CD4-positive, CD25-positive, alpha-beta regulatory T cell (primary cell): ENCODE measurements at regions not wholly inside any gene's neighbourhood (a gene's known extent, or its start where the extent isn't known, plus 50 kb on each side); places are given as distances from the start of the nearest gene placed in this dataset.

Source experiments
- ATAC-seq, 2 donors: fragments of 150-1000 bp; cut with Tn5 transposase; one replicate each; pipeline ENCODE4 v1.10.0; 2021; ENCODE audit warnings: low read depth in 2 of 2, moderate number of reproducible peaks in 2 of 2, moderate library complexity in 1 of 2
- DNase-seq, 3 donors: peaks; one replicate each; pipeline versions ENCODE4 v3.0.0 to v3.0.0-alpha.2; 2012 to 2022; ENCODE audit warnings: mixed read lengths in 1 of 3
- H3K27ac ChIP-seq: one replicate; pipeline ENCODE4 v1.7.0; 2013; ENCODE audit warnings: mild to moderate bottlenecking, low read length; ENCODE audit not compliant: insufficient read depth, poor library complexity, severe bottlenecking
- H3K27me3 ChIP-seq: one replicate; pipeline ENCODE4 v1.7.0; 2013; ENCODE audit warnings: low read length; ENCODE audit not compliant: control insufficient read depth, insufficient read depth
- H3K36me3 ChIP-seq: one replicate; pipeline ENCODE4 v1.7.0; 2013; ENCODE audit warnings: mild to moderate bottlenecking, low read length, moderate library complexity; ENCODE audit not compliant: control insufficient read depth, insufficient read depth
- H3K4me1 ChIP-seq: 2 replicates; pipeline ENCODE4 v1.7.0; 2013; ENCODE audit warnings: mild to moderate bottlenecking, low read length; ENCODE audit not compliant: insufficient read depth, control insufficient read depth, poor library complexity, severe bottlenecking
- H3K4me3 ChIP-seq: one replicate; pipeline ENCODE4 v1.7.0; 2013; ENCODE audit warnings: low read depth, mild to moderate bottlenecking, low read length, moderate library complexity
- H3K9me3 ChIP-seq, 2 experiments: 1 replicate in 1 of 2; 2 replicates in 1 of 2; pipeline ENCODE4 v1.7.0; 2013; ENCODE audit warnings: low read length in 2 of 2, mild to moderate bottlenecking in 1 of 2, moderate library complexity in 1 of 2; ENCODE audit not compliant: control insufficient read depth in 2 of 2
- H3K27ac Mint-ChIP-seq, 3 donors: one replicate each; pipeline ENCODE4 v1.8.0; 2020 to 2022; ENCODE audit warnings: mild to moderate bottlenecking in 3 of 3, mixed read lengths in 3 of 3, moderate library complexity in 2 of 3
- H3K27me3 Mint-ChIP-seq: one replicate; pipeline ENCODE4 v1.8.0; 2022; ENCODE audit warnings: mild to moderate bottlenecking, mixed read lengths
- H3K36me3 Mint-ChIP-seq: one replicate; pipeline ENCODE4 v1.8.0; 2020; ENCODE audit warnings: mixed read lengths
- H3K4me1 Mint-ChIP-seq, 4 donors: one replicate each; pipeline ENCODE4 v1.8.0; 2020 to 2022; ENCODE audit warnings: mixed read lengths in 4 of 4, mild to moderate bottlenecking in 1 of 4
- H3K4me3 Mint-ChIP-seq, 4 donors: one replicate each; pipeline ENCODE4 v1.8.0; 2020 to 2022; ENCODE audit warnings: mild to moderate bottlenecking in 4 of 4, mixed read lengths in 4 of 4, moderate library complexity in 3 of 4
- H3K9me3 Mint-ChIP-seq, 7 donors: one replicate each; pipeline ENCODE4 v1.8.0; 2020 to 2022; ENCODE audit warnings: mixed read lengths in 7 of 7, mild to moderate bottlenecking in 3 of 7, moderate library complexity in 2 of 7

DNA sequence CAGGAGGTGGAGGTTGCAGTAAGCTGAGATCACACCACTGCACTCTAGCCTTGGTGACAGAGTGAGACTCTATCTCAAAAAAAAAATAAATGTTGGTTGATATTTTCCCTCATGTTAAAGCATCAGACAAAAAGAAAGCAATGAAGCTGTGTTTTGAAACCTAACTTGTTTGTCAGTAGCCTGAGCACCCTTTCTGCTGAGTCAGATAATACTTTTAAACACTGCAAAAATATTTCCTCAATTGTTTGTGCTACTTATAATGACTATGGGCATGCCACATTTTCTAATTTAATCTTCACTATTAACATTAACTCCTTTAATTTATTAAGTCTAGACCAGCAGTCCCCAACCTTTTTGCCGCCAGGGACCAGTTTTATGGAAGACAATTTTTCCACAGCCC is 236.3 kb upstream of the AGAP1 start:
- no peaks in the 10 kb centered on the region for H3K4me1 ChIP-seq
- H3K4me3 ChIP-seq, result no peak overlapping the region
- Mint-ChIP-seq H3K36me3 (no peaks in the 10 kb centered on the region), H3K27ac (no peak overlapping the region), H3K9me3 (peaks cover 0 to 4% (median 0%) of the 10 kb centered on the region in 7 donors), H3K27me3 (peaks cover 6% of the 10 kb centered on the region), H3K4me3 (no peak overlapping the region), H3K4me1 (no peaks in the 10 kb centered on the region)
- DNase-seq, result no peak
- no peaks in the 10 kb centered on the region for H3K9me3 ChIP-seq
- no peak overlapping the region for H3K27ac ChIP-seq
- H3K27me3 ChIP-seq, result no peaks in the 10 kb centered on the region
- H3K36me3 ChIP-seq, result no peaks in the 10 kb centered on the region
- no peak for ATAC-seq

DNA sequence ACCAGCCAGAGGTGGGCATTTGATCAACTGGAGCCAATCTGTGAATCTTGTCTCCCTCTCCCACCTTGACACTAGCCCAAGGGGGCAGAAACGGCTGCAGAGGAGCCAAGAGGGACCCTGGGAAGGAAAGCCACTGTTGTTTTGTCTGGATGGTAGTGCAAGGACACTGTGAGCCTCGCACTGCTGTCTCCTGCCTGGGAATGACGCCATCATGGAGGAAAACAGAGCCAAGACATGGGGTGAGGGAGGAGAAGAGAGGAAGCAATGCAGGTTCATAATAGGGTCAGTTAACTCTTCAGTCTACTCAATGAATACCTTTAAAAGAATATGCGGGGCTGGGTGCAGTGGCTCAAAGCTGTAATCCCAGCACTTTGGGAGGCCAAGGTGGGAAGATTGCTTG is 231.1 kb upstream of the AGAP1 start:
- no peaks in the 10 kb centered on the region for H3K4me1 ChIP-seq
- H3K4me1 Mint-ChIP-seq, result no peaks in the 10 kb centered on the region
- peaks cover 0 to 3% (median 0%) of the 10 kb centered on the region in 7 donors for H3K9me3 Mint-ChIP-seq
- no peak overlapping the region for H3K4me3 Mint-ChIP-seq
- ATAC-seq, result no peak
- no peak for DNase-seq
- H3K36me3 Mint-ChIP-seq, result no peaks in the 10 kb centered on the region
- H3K4me3 ChIP-seq, result no peak overlapping the region
- no peak overlapping the region for H3K27ac Mint-ChIP-seq
- peaks cover 15% of the 10 kb centered on the region for H3K27me3 Mint-ChIP-seq
- no peaks in the 10 kb centered on the region for H3K27me3 ChIP-seq
- H3K9me3 ChIP-seq, result no peaks in the 10 kb centered on the region
- H3K36me3 ChIP-seq, result no peaks in the 10 kb centered on the region
- no peak overlapping the region for H3K27ac ChIP-seq

DNA sequence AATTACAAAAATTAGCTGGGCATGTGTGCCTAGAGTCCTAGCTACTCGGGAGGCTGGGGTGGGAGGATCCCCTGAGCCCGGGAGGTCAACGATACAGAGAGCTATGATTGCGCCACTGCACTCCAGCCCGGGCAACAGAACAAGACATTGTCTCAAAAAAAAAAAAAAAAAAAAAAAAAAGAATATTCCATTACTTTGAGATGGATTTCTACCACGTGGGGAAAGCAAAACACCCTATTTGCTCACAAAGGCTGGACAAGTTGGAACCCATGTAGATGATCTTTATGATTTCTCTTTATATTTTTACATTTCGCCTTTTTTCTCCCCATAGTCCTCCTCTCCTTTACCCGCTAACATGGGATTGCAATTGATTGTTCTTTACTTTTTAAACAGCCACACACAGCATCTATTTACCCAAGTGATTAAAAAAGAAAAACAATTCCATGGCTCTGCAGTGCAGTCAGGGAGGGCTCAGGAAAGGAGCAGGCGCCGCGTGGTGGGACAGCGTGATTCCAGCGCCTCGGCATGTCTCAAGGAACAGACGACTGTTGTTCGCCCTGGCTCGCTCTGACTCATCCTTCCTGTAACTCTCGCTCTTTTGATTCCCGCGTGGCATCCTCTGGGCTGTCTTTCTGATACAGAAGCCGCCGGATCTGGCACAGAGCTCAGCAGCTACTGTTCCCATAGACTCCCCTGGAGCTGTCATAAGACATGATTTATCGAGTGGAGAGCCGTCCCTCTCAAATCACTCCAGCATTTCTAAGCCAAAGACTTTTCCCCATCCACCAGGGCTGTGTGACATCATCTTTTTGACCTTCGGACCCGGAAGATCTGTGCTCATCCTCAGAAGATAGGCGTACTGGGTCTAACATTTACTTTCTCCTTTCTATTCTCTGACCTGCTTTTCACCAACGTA is 230.4 kb upstream of the AGAP1 start:
- Histone ChIP-seq H3K4me3 (no peak overlapping the region), H3K9me3 (no peaks in the 10 kb centered on the region), H3K36me3 (no peaks in the 10 kb centered on the region), H3K27me3 (no peaks in the 10 kb centered on the region), H3K4me1 (no peaks in the 10 kb centered on the region), H3K27ac (no peak overlapping the region)
- no peak for ATAC-seq
- Mint-ChIP-seq H3K27ac (peak overlapping the region in 1 of 3 donors; percentile 34), H3K4me1 (no peaks in the 10 kb centered on the region), H3K9me3 (peaks cover 0 to 3% (median 0%) of the 10 kb centered on the region in 7 donors), H3K27me3 (peaks cover 20% of the 10 kb centered on the region), H3K36me3 (no peaks in the 10 kb centered on the region), H3K4me3 (no peak overlapping the region)
- DNase-seq, result no peak

DNA sequence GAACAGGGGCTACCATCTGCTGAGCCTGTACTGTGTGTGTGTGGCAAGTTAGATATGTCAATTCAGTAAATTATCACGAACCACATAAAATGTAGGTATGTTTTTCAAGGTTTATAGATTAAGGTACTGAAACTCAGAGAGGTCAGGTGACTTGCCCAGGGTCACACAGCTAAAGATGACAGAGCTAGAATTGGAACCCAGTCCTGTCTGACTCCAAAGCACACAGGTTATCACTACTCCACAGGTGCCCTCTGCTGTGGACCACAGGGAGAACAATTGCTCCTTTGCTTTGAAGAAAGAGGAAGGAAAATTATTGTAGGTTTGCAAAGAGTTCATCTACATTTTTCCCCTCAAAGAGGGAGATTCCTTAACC is 229.7 kb upstream of the AGAP1 start:
- Mint-ChIP-seq H3K27ac (no peak overlapping the region), H3K27me3 (peaks cover 27% of the 10 kb centered on the region)
- H3K36me3 ChIP-seq, result no peaks in the 10 kb centered on the region

DNA sequence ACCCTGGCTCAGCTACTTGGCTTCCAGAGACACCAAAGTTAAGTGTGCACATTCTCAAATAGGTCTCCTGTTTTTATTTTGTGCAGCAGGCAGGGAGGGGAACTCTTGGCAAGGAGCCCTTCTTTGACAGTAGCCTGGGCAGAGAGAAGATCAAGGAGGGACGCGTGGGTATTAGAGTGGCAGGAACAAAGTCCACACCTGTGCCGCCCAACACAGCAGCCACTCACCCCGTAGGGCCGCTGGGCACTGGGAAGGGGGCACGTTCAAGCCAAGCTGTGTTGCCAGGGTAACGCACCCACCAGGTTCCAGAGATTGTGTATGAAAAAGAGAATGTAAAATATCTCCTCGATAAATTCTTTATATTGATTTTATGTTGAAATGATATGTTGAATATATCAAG is 229.3 kb upstream of the AGAP1 start:
- H3K4me1 ChIP-seq, result no peaks in the 10 kb centered on the region
- no peak overlapping the region for H3K4me3 Mint-ChIP-seq
- DNase-seq, result no peak
- H3K9me3 ChIP-seq, result no peaks in the 10 kb centered on the region
- H3K27me3 ChIP-seq, result no peaks in the 10 kb centered on the region
- H3K27ac ChIP-seq, result no peak overlapping the region
- no peak for ATAC-seq
- no peak overlapping the region for H3K27ac Mint-ChIP-seq
- H3K4me1 Mint-ChIP-seq, result no peaks in the 10 kb centered on the region
- no peaks in the 10 kb centered on the region for H3K36me3 Mint-ChIP-seq
- H3K27me3 Mint-ChIP-seq, result peaks cover 31% of the 10 kb centered on the region
- H3K9me3 Mint-ChIP-seq, result peaks cover 0 to 3% (median 0%) of the 10 kb centered on the region in 7 donors
- H3K4me3 ChIP-seq, result no peak overlapping the region
- no peaks in the 10 kb centered on the region for H3K36me3 ChIP-seq

More for the DNA sequence above, 229.7 kb upstream of the AGAP1 start:
- H3K27ac ChIP-seq, result no peak overlapping the region
- H3K9me3 ChIP-seq, result no peaks in the 10 kb centered on the region
- Mint-ChIP-seq H3K36me3 (no peaks in the 10 kb centered on the region), H3K9me3 (peaks cover 0 to 3% (median 0%) of the 10 kb centered on the region in 7 donors), H3K4me3 (no peak overlapping the region), H3K4me1 (no peaks in the 10 kb centered on the region)
- no peaks in the 10 kb centered on the region for H3K27me3 ChIP-seq
- no peaks in the 10 kb centered on the region for H3K4me1 ChIP-seq
- H3K4me3 ChIP-seq, result no peak overlapping the region
- no peak for ATAC-seq
- DNase-seq, result no peak

DNA sequence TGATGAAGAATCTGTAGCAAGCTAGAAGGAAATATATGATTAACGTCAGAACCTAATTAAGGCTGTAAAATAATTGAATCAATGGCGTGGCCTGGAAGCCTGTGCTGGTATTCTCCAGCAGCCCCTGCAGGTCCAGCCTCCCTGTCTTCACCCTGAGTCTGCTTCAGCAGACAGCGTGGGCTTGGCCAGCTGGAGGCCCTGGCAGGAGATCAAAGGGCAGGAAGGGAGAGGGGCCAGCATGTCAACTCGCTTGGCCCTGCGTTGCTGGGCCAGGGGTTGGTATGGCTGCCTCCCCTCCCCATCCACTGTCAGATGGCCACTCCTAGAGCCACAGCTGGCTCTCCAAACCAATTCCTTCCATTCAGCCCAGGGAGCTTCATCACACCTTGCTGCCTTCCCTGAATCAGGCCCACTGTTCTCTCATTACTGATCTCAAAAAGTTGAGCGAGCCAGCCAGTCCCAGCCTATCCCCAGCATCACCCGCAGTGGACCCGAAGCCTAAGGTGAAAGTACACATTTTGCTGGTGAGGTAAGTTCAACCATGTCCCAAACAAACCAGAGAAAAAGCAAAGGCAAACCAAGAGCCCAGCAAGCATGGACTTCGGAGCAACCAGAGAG is 228.4 kb upstream of the AGAP1 start:
- H3K36me3 ChIP-seq, result no peaks in the 10 kb centered on the region
- H3K9me3 Mint-ChIP-seq, result peaks cover 0 to 3% (median 0%) of the 10 kb centered on the region in 7 donors
- ATAC-seq, result no peak
- no peaks in the 10 kb centered on the region for H3K9me3 ChIP-seq
- no peak overlapping the region for H3K4me3 Mint-ChIP-seq
- no peaks in the 10 kb centered on the region for H3K4me1 Mint-ChIP-seq
- no peaks in the 10 kb centered on the region for H3K36me3 Mint-ChIP-seq
- H3K27me3 ChIP-seq, result peaks cover 5% of the 10 kb centered on the region
- H3K4me3 ChIP-seq, result no peak overlapping the region
- H3K27me3 Mint-ChIP-seq, result peaks cover 37% of the 10 kb centered on the region
- DNase-seq, result no peak
- H3K27ac ChIP-seq, result no peak overlapping the region
- H3K4me1 ChIP-seq, result no peaks in the 10 kb centered on the region
- H3K27ac Mint-ChIP-seq, result no peak overlapping the region

DNA sequence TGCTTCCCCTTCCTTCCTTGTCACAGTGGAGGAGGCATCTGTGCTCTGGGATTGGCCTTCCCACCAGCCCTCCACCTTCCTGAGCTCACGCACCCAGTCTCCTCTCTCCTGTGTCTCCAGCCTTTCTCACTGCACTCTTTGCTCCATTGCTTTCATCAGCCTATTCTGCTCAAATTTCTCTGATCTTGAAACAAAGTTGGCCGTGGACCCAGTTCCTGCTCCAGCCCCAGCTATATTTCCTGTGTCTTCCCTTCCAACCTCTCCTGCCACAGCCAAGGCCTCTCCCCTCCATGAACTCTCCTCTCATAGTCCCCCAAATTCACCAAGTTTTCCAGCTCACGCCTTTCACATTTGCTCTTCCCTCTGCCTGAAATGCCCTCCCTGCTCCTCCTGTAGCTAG is 226.6 kb upstream of the AGAP1 start:
- DNase-seq (no peak), ATAC-seq (no peak)
- H3K27me3 ChIP-seq, result peaks cover 6% of the 10 kb centered on the region
- no peaks in the 10 kb centered on the region for H3K36me3 Mint-ChIP-seq
- H3K4me1 ChIP-seq, result no peaks in the 10 kb centered on the region
- peaks cover 0 to 4% (median 0%) of the 10 kb centered on the region in 7 donors for H3K9me3 Mint-ChIP-seq
- H3K27ac Mint-ChIP-seq, result no peak overlapping the region
- peaks cover 37% of the 10 kb centered on the region for H3K27me3 Mint-ChIP-seq
- H3K4me1 Mint-ChIP-seq, result no peaks in the 10 kb centered on the region
- no peak overlapping the region for H3K27ac ChIP-seq
- no peaks in the 10 kb centered on the region for H3K9me3 ChIP-seq
- H3K4me3 Mint-ChIP-seq, result no peak overlapping the region
- no peaks in the 10 kb centered on the region for H3K36me3 ChIP-seq
- H3K4me3 ChIP-seq, result no peak overlapping the region
